Large intestine (tissue), 3 donors: ENCODE measurements at regions not wholly inside any gene's neighbourhood (a gene's known extent, or its start where the extent isn't known, plus 50 kb on each side); places are given as distances from the start of the nearest gene placed in this dataset.

ENCODE experiments used
- DNase-seq, 2 donors: peaks; one replicate each; pipeline versions ENCODE4 v3.0.0 to v3.0.0-alpha.2; 2013
- H3K27ac ChIP-seq: one replicate; pipeline ENCODE4 v1.5.1; 2013; ENCODE audit warnings: low read length
- H3K27me3 ChIP-seq: 2 replicates; pipeline ENCODE4 v1.6.1; 2013; ENCODE audit warnings: low read length; ENCODE audit not compliant: control insufficient read depth, insufficient read depth
- H3K36me3 ChIP-seq: 2 replicates; pipeline ENCODE4 v1.6.1; 2013; ENCODE audit warnings: low read length; ENCODE audit not compliant: control insufficient read depth, insufficient read depth
- H3K4me1 ChIP-seq: one replicate; pipeline ENCODE4 v1.6.1; 2013; ENCODE audit warnings: low read length; ENCODE audit not compliant: control insufficient read depth, insufficient read depth
- H3K4me3 ChIP-seq: one replicate; pipeline ENCODE4 v1.5.1; 2013; ENCODE audit warnings: low read length
- H3K9me3 ChIP-seq: one replicate; pipeline ENCODE4 v1.6.1; 2013; ENCODE audit warnings: mild to moderate bottlenecking, low read depth, low read length, moderate library complexity; ENCODE audit not compliant: control insufficient read depth
- WGBS: methylation state at CpG from one replicate; pipeline ENCODE4 v1.1.5; 2013; ENCODE audit warnings: low lambda C conversion rate; ENCODE audit not compliant: insufficient coverage; 5-methylcytosine and 5-hydroxymethylcytosine counted together

- no peak for DNase-seq
Measured at GRCh38 chr1:29823561-29823960, 587.2 kb downstream of the PTPRU start.

GRCh38 chr1:29821605-29822004 is 585.3 kb downstream of the PTPRU start:
- H3K36me3 ChIP-seq = no peaks in the 10 kb centered on the region
- no peak overlapping the region for H3K27ac ChIP-seq
- H3K9me3 ChIP-seq = peaks cover 6% of the 10 kb centered on the region
- WGBS = 100% methylated on average over 1 of the region's 1 CpG
- DNase-seq = no peak
- H3K4me3 ChIP-seq = no peak overlapping the region
- H3K27me3 ChIP-seq = no peaks in the 10 kb centered on the region
- H3K4me1 ChIP-seq = no peaks in the 10 kb centered on the region

More at GRCh38 chr1:29823561-29823960, 587.2 kb downstream of the PTPRU start:
- WGBS = 100% methylated on average over 1 of the region's 4 CpGs
- H3K9me3 ChIP-seq = peaks cover 6% of the 10 kb centered on the region
- H3K36me3 ChIP-seq = no peaks in the 10 kb centered on the region
- H3K4me1 ChIP-seq = no peaks in the 10 kb centered on the region
- no peak overlapping the region for H3K4me3 ChIP-seq
- H3K27ac ChIP-seq = no peak overlapping the region
- H3K27me3 ChIP-seq = no peaks in the 10 kb centered on the region

- DNase-seq = no peak
- H3K9me3 ChIP-seq = peaks cover under 1% of the 10 kb centered on the region
- H3K27ac ChIP-seq = no peak overlapping the region
- H3K4me1 ChIP-seq = no peaks in the 10 kb centered on the region
- no CpG with 5 or more reads among the region's 2 CpGs for WGBS
- no peaks in the 10 kb centered on the region for H3K27me3 ChIP-seq
- no peak overlapping the region for H3K4me3 ChIP-seq
- no peaks in the 10 kb centered on the region for H3K36me3 ChIP-seq
Measured at GRCh38 chr1:29820401-29820800, 584.1 kb downstream of the PTPRU start.

GRCh38 chr1:29812408-29813135 is 576.2 kb downstream of the PTPRU start:
- WGBS = no CpG with 5 or more reads among the region's 10 CpGs
- no peaks in the 10 kb centered on the region for H3K27me3 ChIP-seq
- H3K36me3 ChIP-seq = no peaks in the 10 kb centered on the region
- H3K9me3 ChIP-seq = no peaks in the 10 kb centered on the region
- H3K4me3 ChIP-seq = no peak overlapping the region
- no peak overlapping the region for H3K27ac ChIP-seq
- H3K4me1 ChIP-seq = no peaks in the 10 kb centered on the region
- DNase-seq = no peak

GRCh38 chr1:29811727-29812407 is 575.5 kb downstream of the PTPRU start:
- Histone ChIP-seq H3K36me3 (no peaks in the 10 kb centered on the region), H3K4me3 (no peak overlapping the region), H3K27me3 (no peaks in the 10 kb centered on the region), H3K27ac (no peak overlapping the region), H3K4me1 (no peaks in the 10 kb centered on the region), H3K9me3 (no peaks in the 10 kb centered on the region)
- no CpG with 5 or more reads among the region's 10 CpGs for WGBS
- DNase-seq = no peak

- no CpG with 5 or more reads among the region's 7 CpGs for WGBS
- no peak overlapping the region for H3K27ac ChIP-seq
- no peak for DNase-seq
- no peaks in the 10 kb centered on the region for H3K27me3 ChIP-seq
- no peaks in the 10 kb centered on the region for H3K9me3 ChIP-seq
- H3K36me3 ChIP-seq = no peaks in the 10 kb centered on the region
- no peaks in the 10 kb centered on the region for H3K4me1 ChIP-seq
- no peak overlapping the region for H3K4me3 ChIP-seq
Measured at GRCh38 chr1:29811247-29811646, 574.9 kb downstream of the PTPRU start.

- H3K4me1 ChIP-seq = no peaks in the 10 kb centered on the region
- H3K4me3 ChIP-seq = no peak overlapping the region
- no peaks in the 10 kb centered on the region for H3K27me3 ChIP-seq
- DNase-seq = no peak
- no peaks in the 10 kb centered on the region for H3K36me3 ChIP-seq
- no peak overlapping the region for H3K27ac ChIP-seq
- WGBS = no CpG with 5 or more reads among the region's 22 CpGs
- no peaks in the 10 kb centered on the region for H3K9me3 ChIP-seq
Measured at GRCh38 chr1:29810121-29811120, 574.1 kb downstream of the PTPRU start.

- no peaks in the 10 kb centered on the region for H3K4me1 ChIP-seq
- no CpG with 5 or more reads among the region's 16 CpGs for WGBS
- H3K9me3 ChIP-seq = no peaks in the 10 kb centered on the region
- no peaks in the 10 kb centered on the region for H3K36me3 ChIP-seq
- DNase-seq = no peak
- no peak overlapping the region for H3K27ac ChIP-seq
- H3K4me3 ChIP-seq = no peak overlapping the region
- no peaks in the 10 kb centered on the region for H3K27me3 ChIP-seq
Measured at GRCh38 chr1:29809446-29810120, 573.3 kb downstream of the PTPRU start.

- Histone ChIP-seq H3K9me3 (no peaks in the 10 kb centered on the region), H3K27ac (no peak overlapping the region), H3K27me3 (no peaks in the 10 kb centered on the region), H3K36me3 (no peaks in the 10 kb centered on the region), H3K4me3 (no peak overlapping the region), H3K4me1 (no peaks in the 10 kb centered on the region)
- no peak for DNase-seq
- no CpG with 5 or more reads among the region's 8 CpGs for WGBS
Measured at GRCh38 chr1:29808141-29808995, 572.0 kb downstream of the PTPRU start.
